ENCODE measurements at regions not wholly inside any gene's neighbourhood (a gene's known extent, or its start where the extent isn't known, plus 50 kb on each side); places are given as distances from the start of the nearest gene placed in this dataset.

DNA sequence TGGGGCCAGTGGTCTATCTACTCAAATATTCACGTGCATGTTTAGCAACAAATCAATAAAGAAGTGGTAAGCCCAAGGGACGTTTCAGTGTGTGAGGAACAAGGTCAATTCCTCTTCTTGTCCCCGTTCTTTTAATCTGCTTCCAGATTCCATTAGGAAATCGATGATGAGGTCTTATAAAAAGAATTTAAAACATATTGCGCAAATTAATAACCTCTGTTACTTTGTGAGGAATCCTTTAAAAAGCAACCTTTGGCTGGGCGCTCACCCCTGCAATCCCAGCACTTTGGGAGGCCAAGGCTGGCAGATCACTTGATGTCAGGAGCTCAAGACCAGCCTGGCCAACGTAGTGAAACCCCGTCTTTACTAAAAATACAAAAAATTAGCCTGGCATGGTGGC, 113.0 kb upstream of the TMPRSS2 start:
- Histone ChIP-seq H3K79me2 (ENCODE audit: control insufficient read depth, insufficient read depth, low read length) (no peaks in the 10 kb centered on the region), H3K4me2 (ENCODE audit: extremely low read depth, insufficient read depth, low read length) (no peak overlapping the region), H4K20me1 (ENCODE audit: control insufficient read depth, extremely low read depth, insufficient read depth, low read length) (no peaks in the 10 kb centered on the region), H2AFZ (ENCODE audit: low read length) (no peak overlapping the region), H3K36me3 (ENCODE audit: control insufficient read depth, insufficient read depth, low read length) (no peaks in the 10 kb centered on the region), H3K27ac (ENCODE audit: insufficient read depth, low read length) (no peak overlapping the region), H3K9ac (ENCODE audit: insufficient read depth, low read length) (no peak overlapping the region), H3K4me1 (ENCODE audit: control insufficient read depth, extremely low read depth, insufficient read depth, low read length) (peaks cover 15% of the 10 kb centered on the region), H3K4me3 (replicated peaks in 1 of 4; ENCODE audit: control extremely low read depth in 1 of 4, insufficient read depth in 1 of 4, low read depth in 3 of 4, low read length in 4 of 4) (no peak overlapping the region), H3K9me3 (ENCODE audit: control insufficient read depth, insufficient read depth, low read depth, low read length) (no peaks in the 10 kb centered on the region), H3K27me3 (ENCODE audit: control insufficient read depth, insufficient read depth, low read length) (peaks cover 4% of the 10 kb centered on the region)
- TF ChIP-seq, protein P1, sequence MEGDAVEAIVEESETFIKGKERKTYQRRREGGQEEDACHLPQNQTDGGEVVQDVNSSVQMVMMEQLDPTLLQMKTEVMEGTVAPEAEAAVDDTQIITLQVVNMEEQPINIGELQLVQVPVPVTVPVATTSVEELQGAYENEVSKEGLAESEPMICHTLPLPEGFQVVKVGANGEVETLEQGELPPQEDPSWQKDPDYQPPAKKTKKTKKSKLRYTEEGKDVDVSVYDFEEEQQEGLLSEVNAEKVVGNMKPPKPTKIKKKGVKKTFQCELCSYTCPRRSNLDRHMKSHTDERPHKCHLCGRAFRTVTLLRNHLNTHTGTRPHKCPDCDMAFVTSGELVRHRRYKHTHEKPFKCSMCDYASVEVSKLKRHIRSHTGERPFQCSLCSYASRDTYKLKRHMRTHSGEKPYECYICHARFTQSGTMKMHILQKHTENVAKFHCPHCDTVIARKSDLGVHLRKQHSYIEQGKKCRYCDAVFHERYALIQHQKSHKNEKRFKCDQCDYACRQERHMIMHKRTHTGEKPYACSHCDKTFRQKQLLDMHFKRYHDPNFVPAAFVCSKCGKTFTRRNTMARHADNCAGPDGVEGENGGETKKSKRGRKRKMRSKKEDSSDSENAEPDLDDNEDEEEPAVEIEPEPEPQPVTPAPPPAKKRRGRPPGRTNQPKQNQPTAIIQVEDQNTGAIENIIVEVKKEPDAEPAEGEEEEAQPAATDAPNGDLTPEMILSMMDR (conservative IDR thresholded peaks at IDR 0.05 in 1 of 2, IDR thresholded peaks at IDR 0.05 in 1 of 2; ENCODE audit: low read depth in 1 of 2, low read length in 2 of 2): no peak
- TF ChIP-seq EZH2 (IDR thresholded peaks at IDR 0.05; ENCODE audit: low read length, missing control alignments): no peak
- DNase-seq (ENCODE audit: low read depth in 2 of 2): peak in 1 of 2 donors; percentile 71

DNA sequence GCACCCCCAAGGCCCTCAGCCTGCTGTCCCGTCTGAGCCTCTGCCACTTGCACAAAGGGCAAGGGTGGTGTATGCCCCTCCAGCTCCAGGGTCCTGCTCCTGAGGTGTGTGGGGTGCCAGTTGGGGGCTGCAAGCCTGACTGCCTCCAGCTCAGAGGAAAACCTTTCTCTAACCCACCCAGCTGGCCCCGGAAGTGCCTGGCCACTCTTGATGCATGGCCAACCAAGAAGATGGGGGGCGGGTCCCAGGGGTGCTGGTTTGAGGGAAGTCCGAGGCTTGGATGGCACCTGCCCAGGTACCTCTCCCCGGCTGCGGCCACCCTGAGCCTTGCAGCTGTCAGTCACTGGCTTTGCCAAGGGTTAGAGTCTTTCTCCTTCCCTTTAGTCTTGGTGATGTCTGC, 112.6 kb upstream of the TMPRSS2 start:
- no peak for TF ChIP-seq EZH2 (IDR thresholded peaks at IDR 0.05; ENCODE audit: low read length, missing control alignments)
- TF ChIP-seq, protein P1 (conservative IDR thresholded peaks at IDR 0.05 in 1 of 2, IDR thresholded peaks at IDR 0.05 in 1 of 2; ENCODE audit: low read depth in 1 of 2, low read length in 2 of 2): no peak
- Histone ChIP-seq H3K9ac (ENCODE audit: insufficient read depth, low read length) (no peak overlapping the region), H3K27ac (ENCODE audit: insufficient read depth, low read length) (no peak overlapping the region), H3K36me3 (ENCODE audit: control insufficient read depth, insufficient read depth, low read length) (no peaks in the 10 kb centered on the region), H3K79me2 (ENCODE audit: control insufficient read depth, insufficient read depth, low read length) (no peaks in the 10 kb centered on the region), H3K4me3 (replicated peaks in 1 of 4; ENCODE audit: control extremely low read depth in 1 of 4, insufficient read depth in 1 of 4, low read depth in 3 of 4, low read length in 4 of 4) (no peak overlapping the region), H3K27me3 (ENCODE audit: control insufficient read depth, insufficient read depth, low read length) (peaks cover 2% of the 10 kb centered on the region), H4K20me1 (ENCODE audit: control insufficient read depth, extremely low read depth, insufficient read depth, low read length) (no peaks in the 10 kb centered on the region), H3K9me3 (ENCODE audit: control insufficient read depth, insufficient read depth, low read depth, low read length) (no peaks in the 10 kb centered on the region), H3K4me2 (ENCODE audit: extremely low read depth, insufficient read depth, low read length) (no peak overlapping the region), H3K4me1 (ENCODE audit: control insufficient read depth, extremely low read depth, insufficient read depth, low read length) (peaks cover 17% of the 10 kb centered on the region), H2AFZ (ENCODE audit: low read length) (no peak overlapping the region)
- no peak for DNase-seq (ENCODE audit: low read depth in 2 of 2)

DNA sequence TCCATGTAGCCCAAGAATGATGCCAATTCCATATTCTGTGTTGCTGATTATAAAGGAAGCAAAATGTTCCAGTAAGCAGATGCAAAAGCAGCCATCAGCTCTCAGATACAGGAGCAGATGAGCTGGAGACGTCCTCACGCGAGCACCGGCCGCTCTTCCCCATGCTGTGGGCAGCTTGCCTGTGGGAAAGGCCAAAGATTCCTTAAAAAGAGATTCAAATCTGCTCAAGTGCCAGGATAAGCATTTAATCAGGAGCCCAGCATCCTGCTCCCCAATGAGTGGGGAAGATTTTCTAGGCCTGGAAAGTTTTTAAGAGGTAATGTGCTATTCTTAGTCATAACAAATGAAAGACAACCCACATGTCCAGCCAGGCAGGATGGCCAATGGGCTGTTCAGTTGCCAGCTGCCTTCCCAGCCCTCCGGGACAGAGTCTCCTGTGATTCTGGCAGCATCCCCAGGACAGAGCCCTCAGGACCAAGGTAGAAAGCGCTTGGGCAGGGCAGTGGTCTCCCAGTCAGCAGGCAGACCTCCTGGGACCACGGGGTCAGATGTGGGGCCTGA, 108.2 kb upstream of the TMPRSS2 start:
- no peaks in the 10 kb centered on the region for H4K20me1 ChIP-seq (ENCODE audit: control insufficient read depth, extremely low read depth, insufficient read depth, low read length)
- no peak for TF ChIP-seq EZH2 (IDR thresholded peaks at IDR 0.05; ENCODE audit: low read length, missing control alignments)
- TF ChIP-seq, protein P1 (conservative IDR thresholded peaks at IDR 0.05 in 1 of 2, IDR thresholded peaks at IDR 0.05 in 1 of 2; ENCODE audit: low read depth in 1 of 2, low read length in 2 of 2): no peak
- no peak overlapping the region for H3K4me3 ChIP-seq (replicated peaks in 1 of 4; ENCODE audit: control extremely low read depth in 1 of 4, insufficient read depth in 1 of 4, low read depth in 3 of 4, low read length in 4 of 4)
- peak overlapping the region; percentile 71 for H3K4me2 ChIP-seq (ENCODE audit: extremely low read depth, insufficient read depth, low read length)
- DNase-seq (ENCODE audit: low read depth in 2 of 2): peak; percentile 87 to 93
- no peaks in the 10 kb centered on the region for H3K27me3 ChIP-seq (ENCODE audit: control insufficient read depth, insufficient read depth, low read length)
- peaks cover 25% of the 10 kb centered on the region for H3K4me1 ChIP-seq (ENCODE audit: control insufficient read depth, extremely low read depth, insufficient read depth, low read length)
- peak overlapping the region; percentile 21 for H3K9ac ChIP-seq (ENCODE audit: insufficient read depth, low read length)
- H3K9me3 ChIP-seq (ENCODE audit: control insufficient read depth, insufficient read depth, low read depth, low read length): no peaks in the 10 kb centered on the region
- no peak overlapping the region for H2AFZ ChIP-seq (ENCODE audit: low read length)
- H3K79me2 ChIP-seq (ENCODE audit: control insufficient read depth, insufficient read depth, low read length): no peaks in the 10 kb centered on the region
- no peaks in the 10 kb centered on the region for H3K36me3 ChIP-seq (ENCODE audit: control insufficient read depth, insufficient read depth, low read length)
- peak overlapping the region; percentile 88 for H3K27ac ChIP-seq (ENCODE audit: insufficient read depth, low read length)

All from fibroblast of lung (primary cell).